ENCODE measurements at regions not wholly inside any gene's neighbourhood (a gene's known extent, or its start where the extent isn't known, plus 50 kb on each side); places are given as distances from the start of the nearest gene placed in this dataset.

DNA sequence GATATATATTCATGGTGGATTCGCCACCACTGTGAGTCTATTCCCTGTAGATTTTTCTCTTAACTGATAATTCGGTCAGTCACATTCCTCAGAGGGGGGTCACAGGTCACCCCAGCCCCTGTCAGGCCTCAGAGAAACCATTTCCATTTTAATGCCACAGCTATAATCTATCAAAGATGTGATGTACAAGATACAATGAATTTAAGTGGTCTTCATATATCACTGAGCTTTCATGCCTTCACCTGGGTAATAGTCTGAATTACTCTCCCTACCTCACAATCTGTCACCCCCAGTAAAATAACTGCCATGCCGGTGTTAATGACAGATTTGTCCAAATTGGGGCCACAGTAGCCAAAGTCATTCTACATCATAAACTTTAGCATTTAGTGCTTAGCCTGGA is 64.7 kb downstream of the NKX6-1 start:
- no peak for TF ChIP-seq GABPA (IDR thresholded peaks at IDR 0.05 in 1 of 2, conservative IDR thresholded peaks at IDR 0.05 in 1 of 2)
- TF ChIP-seq, protein P1, sequence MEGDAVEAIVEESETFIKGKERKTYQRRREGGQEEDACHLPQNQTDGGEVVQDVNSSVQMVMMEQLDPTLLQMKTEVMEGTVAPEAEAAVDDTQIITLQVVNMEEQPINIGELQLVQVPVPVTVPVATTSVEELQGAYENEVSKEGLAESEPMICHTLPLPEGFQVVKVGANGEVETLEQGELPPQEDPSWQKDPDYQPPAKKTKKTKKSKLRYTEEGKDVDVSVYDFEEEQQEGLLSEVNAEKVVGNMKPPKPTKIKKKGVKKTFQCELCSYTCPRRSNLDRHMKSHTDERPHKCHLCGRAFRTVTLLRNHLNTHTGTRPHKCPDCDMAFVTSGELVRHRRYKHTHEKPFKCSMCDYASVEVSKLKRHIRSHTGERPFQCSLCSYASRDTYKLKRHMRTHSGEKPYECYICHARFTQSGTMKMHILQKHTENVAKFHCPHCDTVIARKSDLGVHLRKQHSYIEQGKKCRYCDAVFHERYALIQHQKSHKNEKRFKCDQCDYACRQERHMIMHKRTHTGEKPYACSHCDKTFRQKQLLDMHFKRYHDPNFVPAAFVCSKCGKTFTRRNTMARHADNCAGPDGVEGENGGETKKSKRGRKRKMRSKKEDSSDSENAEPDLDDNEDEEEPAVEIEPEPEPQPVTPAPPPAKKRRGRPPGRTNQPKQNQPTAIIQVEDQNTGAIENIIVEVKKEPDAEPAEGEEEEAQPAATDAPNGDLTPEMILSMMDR (IDR thresholded peaks at IDR 0.05; ENCODE audit: low read depth, low read length, missing input control), result no peak
